HepG2 (cell line): ENCODE measurements at regions not wholly inside any gene's neighbourhood (a gene's known extent, or its start where the extent isn't known, plus 50 kb on each side); places are given as distances from the start of the nearest gene placed in this dataset.

Experiments used
- CHD4 ChIP-seq: fragments of 200-600 bp; sonication (generic); IDR thresholded peaks from 2 replicates; pipeline ENCODE4 v1.7.0; 2017; ENCODE audit warnings: mild to moderate bottlenecking, low read length, borderline replicate concordance
- DRAP1 ChIP-seq: IDR thresholded peaks from 2 replicates; pipeline ENCODE4 v1.6.1; 2016; ENCODE audit warnings: missing genetic modification reagents, missing compliant biosample characterization
- FOXO4 ChIP-seq: sonication (generic); formaldehyde crosslinking; conservative IDR thresholded peaks from 2 replicates; pipeline ENCODE4 v1.8.1; 2023; ENCODE audit warnings: missing genetic modification reagents
- GLI4 ChIP-seq: sonication (generic); formaldehyde crosslinking; IDR thresholded peaks from 2 replicates; pipeline ENCODE4 v1.5.1; 2020; ENCODE audit warnings: missing genetic modification reagents, mild to moderate bottlenecking, moderate library complexity, borderline replicate concordance
- JUND ChIP-seq: sonication (generic); formaldehyde crosslinking; IDR thresholded peaks from 2 replicates; pipeline ENCODE4 v1.8.0; 2022; ENCODE audit warnings: mild to moderate bottlenecking, missing genetic modification reagents
- KDM6A ChIP-seq: IDR thresholded peaks from 2 replicates; pipeline ENCODE4 v1.6.1; 2016; ENCODE audit warnings: low read depth
- SRY ChIP-seq: sonication (generic); formaldehyde crosslinking; IDR thresholded peaks from 2 replicates; pipeline ENCODE4 v1.8.0; 2022; ENCODE audit warnings: mild to moderate bottlenecking, missing genetic modification reagents
- ZC3H13 ChIP-seq: sonication (generic); formaldehyde crosslinking; IDR thresholded peaks from 2 replicates; pipeline ENCODE4 v1.8.1; 2023; ENCODE audit warnings: mild to moderate bottlenecking, missing genetic modification reagents, moderate library complexity
- ZNF407 ChIP-seq: sonication (generic); formaldehyde crosslinking; IDR thresholded peaks from one replicate; pipeline ENCODE4 v1.5.1; 2020; ENCODE audit warnings: mild to moderate bottlenecking, missing genetic modification reagents; ENCODE audit errors: not compliant biosample characterization
- ZNF770 ChIP-seq: sonication (generic); formaldehyde crosslinking; IDR thresholded peaks from 2 replicates; pipeline ENCODE4 v1.5.0; 2020; ENCODE audit warnings: mild to moderate bottlenecking, missing genetic modification reagents
- TF ChIP-seq, protein P1 (sequence below): sonication (generic); formaldehyde crosslinking; IDR thresholded peaks from 2 replicates; pipeline ENCODE4 v1.5.0; 2020; ENCODE audit warnings: missing genetic modification reagents
- TF ChIP-seq, protein P2 (sequence below): IDR thresholded peaks from 2 replicates; pipeline ENCODE4 v1.6.1; 2018; ENCODE audit warnings: missing genetic modification reagents, mild to moderate bottlenecking, missing compliant biosample characterization

- TF ChIP-seq, protein P1, sequence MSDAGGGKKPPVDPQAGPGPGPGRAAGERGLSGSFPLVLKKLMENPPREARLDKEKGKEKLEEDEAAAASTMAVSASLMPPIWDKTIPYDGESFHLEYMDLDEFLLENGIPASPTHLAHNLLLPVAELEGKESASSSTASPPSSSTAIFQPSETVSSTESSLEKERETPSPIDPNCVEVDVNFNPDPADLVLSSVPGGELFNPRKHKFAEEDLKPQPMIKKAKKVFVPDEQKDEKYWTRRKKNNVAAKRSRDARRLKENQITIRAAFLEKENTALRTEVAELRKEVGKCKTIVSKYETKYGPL (CRISPR knock-in tag) = no peak
- peak; percentile 96; the same call in 1 of the 2 replicates for TF ChIP-seq FOXO4 (CRISPR knock-in tag)
- no peak for TF ChIP-seq CHD4
- TF ChIP-seq ZNF770 (CRISPR knock-in tag) = peak; percentile 20; the same call in 1 of the 2 replicates
- peak; percentile 47 for TF ChIP-seq ZNF407 (CRISPR knock-in tag)
- TF ChIP-seq SRY (CRISPR knock-in tag) = peak; percentile 62; the same call in 1 of the 2 replicates
- TF ChIP-seq KDM6A (CRISPR knock-in tag) = 0 out of 2 replicates have a peak, but pooled peaks have one; percentile 6
- TF ChIP-seq ZC3H13 = 0 out of 2 replicates have a peak, but pooled peaks have one; percentile 10
- no peak for TF ChIP-seq DRAP1 (CRISPR knock-in tag)
- 0 out of 2 replicates have a peak, but pooled peaks have one; percentile 73 for TF ChIP-seq GLI4 (CRISPR knock-in tag)
- no peak for TF ChIP-seq JUND (CRISPR knock-in tag)
- TF ChIP-seq, protein P2, sequence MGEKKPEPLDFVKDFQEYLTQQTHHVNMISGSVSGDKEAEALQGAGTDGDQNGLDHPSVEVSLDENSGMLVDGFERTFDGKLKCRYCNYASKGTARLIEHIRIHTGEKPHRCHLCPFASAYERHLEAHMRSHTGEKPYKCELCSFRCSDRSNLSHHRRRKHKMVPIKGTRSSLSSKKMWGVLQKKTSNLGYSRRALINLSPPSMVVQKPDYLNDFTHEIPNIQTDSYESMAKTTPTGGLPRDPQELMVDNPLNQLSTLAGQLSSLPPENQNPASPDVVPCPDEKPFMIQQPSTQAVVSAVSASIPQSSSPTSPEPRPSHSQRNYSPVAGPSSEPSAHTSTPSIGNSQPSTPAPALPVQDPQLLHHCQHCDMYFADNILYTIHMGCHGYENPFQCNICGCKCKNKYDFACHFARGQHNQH (CRISPR knock-in tag) = 0 out of 2 replicates have a peak, but pooled peaks have one; percentile 0
These were observed 137.2 kb upstream of the HAAO start (continued) for GRCh38 chr2:42929546-42930024.
